Nephron (organoid): ENCODE measurements at regions not wholly inside any gene's neighbourhood (a gene's known extent, or its start where the extent isn't known, plus 50 kb on each side); places are given as distances from the start of the nearest gene placed in this dataset.

Source experiments
- H3K27ac Mint-ChIP-seq, 3 experiments: 2 replicates each; pipeline ENCODE4 v1.8.0; 2020; ENCODE audit warnings: mixed read lengths in 3 of 3, mild to moderate bottlenecking in 2 of 3, moderate library complexity in 1 of 3
- H3K27me3 Mint-ChIP-seq: 2 replicates; pipeline ENCODE4 v1.8.0; 2021; ENCODE audit warnings: low read depth, mild to moderate bottlenecking, moderate library complexity, mixed read lengths
- H3K36me3 Mint-ChIP-seq: 2 replicates; pipeline ENCODE4 v1.8.0; 2020; ENCODE audit warnings: low read depth, mixed read lengths
- H3K4me1 Mint-ChIP-seq: 2 replicates; pipeline ENCODE4 v1.8.0; 2020; ENCODE audit warnings: mixed read lengths
- H3K4me3 Mint-ChIP-seq, 3 experiments: 2 replicates each; pipeline ENCODE4 v1.8.0; 2020; ENCODE audit warnings: mild to moderate bottlenecking in 3 of 3, mixed read lengths in 3 of 3, moderate library complexity in 2 of 3
- H3K9me3 Mint-ChIP-seq: 2 replicates; pipeline ENCODE4 v1.8.0; 2020; ENCODE audit warnings: mixed read lengths
- CTCF ChIP-seq, 3 experiments: fragments of 200-600 bp; sonication (generic); IDR thresholded peaks; one replicate each; pipeline ENCODE4 v1.5.0; 2021; ENCODE audit warnings: antibody characterized with exemption in 3 of 3; ENCODE audit not compliant: unreplicated experiment in 3 of 3

DNA sequence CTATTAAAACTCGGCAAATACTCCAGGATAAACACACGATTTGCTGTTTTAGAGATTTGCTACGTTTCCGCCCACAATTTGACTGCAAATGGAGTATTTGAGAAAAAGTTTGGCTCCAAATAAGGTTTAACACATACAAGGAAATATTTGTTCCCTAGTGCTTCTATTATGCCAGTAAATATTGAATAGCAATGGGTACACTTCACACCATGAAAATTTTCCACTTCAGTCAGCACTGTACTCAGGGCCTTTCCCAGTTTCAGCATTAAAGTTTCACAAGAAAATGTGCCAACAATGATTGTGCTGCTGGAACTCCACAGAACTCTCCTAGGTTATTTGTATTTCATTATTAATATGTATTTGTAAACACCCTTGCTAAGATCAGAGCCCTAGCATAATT is 498.0 kb downstream of the TBL1XR1 start:
- no peaks in the 10 kb centered on the region for H3K36me3 Mint-ChIP-seq
- H3K27me3 Mint-ChIP-seq = no peaks in the 10 kb centered on the region
- no peak for TF ChIP-seq CTCF (IDR thresholded peaks at IDR 0.05; ENCODE audit: unreplicated experiment in 3 of 3)
- H3K9me3 Mint-ChIP-seq = peaks cover 5% of the 10 kb centered on the region
- peaks cover 6% of the 10 kb centered on the region for H3K4me1 Mint-ChIP-seq
- no peak overlapping the region for H3K4me3 Mint-ChIP-seq
- no peak overlapping the region for H3K27ac Mint-ChIP-seq

- Mint-ChIP-seq H3K27ac (peak overlapping the region; percentile 8 to 68 (median 59)), H3K27me3 (no peaks in the 10 kb centered on the region), H3K4me3 (peak overlapping the region in 1 of 3 experiments; percentile 5), H3K9me3 (no peaks in the 10 kb centered on the region), H3K36me3 (no peaks in the 10 kb centered on the region), H3K4me1 (peaks cover 11% of the 10 kb centered on the region)
- TF ChIP-seq CTCF (IDR thresholded peaks at IDR 0.05; ENCODE audit: unreplicated experiment in 3 of 3) = no peak
Observed at GRCh38 chr3:176697284-176697889, 499.9 kb downstream of the TBL1XR1 start.

DNA sequence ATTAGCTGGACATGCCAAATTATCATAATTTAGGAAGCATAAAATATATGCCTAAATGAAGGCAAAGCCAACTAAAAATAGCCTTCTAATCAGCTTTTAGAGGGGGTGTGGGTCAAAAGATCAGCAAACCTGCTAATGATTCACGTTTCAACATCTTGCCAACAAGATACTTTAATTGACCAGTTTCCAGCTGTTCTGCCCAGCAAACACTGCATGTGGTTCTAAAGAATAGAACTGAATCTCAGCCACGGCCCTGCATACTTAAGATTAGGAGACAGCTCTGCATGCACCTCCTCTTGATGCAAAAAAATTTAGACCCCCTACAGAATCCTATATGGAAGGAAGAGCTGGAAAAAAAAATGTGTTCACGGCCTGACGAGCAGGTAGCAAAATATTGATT is 500.5 kb downstream of the TBL1XR1 start:
- no peak for TF ChIP-seq CTCF (IDR thresholded peaks at IDR 0.05; ENCODE audit: unreplicated experiment in 3 of 3)
- Mint-ChIP-seq H3K9me3 (no peaks in the 10 kb centered on the region), H3K36me3 (no peaks in the 10 kb centered on the region), H3K27me3 (no peaks in the 10 kb centered on the region), H3K27ac (peak overlapping the region; percentile 8 to 68 (median 59)), H3K4me1 (peaks cover 14% of the 10 kb centered on the region), H3K4me3 (peak overlapping the region in 1 of 3 experiments; percentile 15)

DNA sequence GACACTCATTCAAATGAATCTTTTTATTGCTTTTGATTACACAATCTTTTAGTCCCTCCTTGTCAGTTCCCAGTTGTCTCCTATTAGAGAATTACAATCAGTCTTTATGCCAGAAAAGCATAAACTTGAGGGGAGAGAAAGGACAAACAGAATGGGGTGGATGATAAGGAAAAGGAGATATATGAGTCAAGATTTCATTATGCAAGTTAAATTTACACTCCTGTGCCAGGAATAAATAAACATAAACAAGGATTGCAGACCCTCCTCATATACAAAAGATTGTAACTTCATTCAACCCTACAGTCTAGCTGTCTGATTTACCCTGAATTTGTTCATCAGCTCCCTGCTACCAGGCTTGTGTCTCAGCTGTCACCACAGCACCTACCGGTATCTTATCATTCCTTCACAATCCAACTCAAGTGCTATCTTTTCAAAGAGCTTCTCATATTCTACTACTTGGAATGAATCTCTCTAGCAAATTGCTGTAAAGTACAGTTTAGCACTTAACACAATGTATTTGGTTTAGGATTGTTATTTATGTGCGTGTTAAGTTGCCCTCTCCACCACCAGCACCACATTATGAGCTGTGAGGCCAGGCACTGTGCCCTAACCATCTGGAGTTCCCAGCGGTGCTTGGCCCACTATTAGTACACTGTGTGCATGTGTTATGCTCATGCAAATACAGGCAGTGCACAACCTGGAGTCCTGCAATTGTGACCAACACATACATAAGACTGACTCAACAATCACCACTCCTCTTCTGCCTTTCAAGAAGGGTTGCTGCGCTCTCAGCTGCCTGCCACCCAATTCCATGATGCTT is 504.1 kb downstream of the TBL1XR1 start:
- Mint-ChIP-seq H3K4me3 (no peak overlapping the region), H3K36me3 (no peaks in the 10 kb centered on the region), H3K27ac (no peak overlapping the region), H3K9me3 (no peaks in the 10 kb centered on the region), H3K4me1 (peaks cover 14% of the 10 kb centered on the region), H3K27me3 (peaks cover 4% of the 10 kb centered on the region)
- no peak for TF ChIP-seq CTCF (IDR thresholded peaks at IDR 0.05; ENCODE audit: unreplicated experiment in 3 of 3)

DNA sequence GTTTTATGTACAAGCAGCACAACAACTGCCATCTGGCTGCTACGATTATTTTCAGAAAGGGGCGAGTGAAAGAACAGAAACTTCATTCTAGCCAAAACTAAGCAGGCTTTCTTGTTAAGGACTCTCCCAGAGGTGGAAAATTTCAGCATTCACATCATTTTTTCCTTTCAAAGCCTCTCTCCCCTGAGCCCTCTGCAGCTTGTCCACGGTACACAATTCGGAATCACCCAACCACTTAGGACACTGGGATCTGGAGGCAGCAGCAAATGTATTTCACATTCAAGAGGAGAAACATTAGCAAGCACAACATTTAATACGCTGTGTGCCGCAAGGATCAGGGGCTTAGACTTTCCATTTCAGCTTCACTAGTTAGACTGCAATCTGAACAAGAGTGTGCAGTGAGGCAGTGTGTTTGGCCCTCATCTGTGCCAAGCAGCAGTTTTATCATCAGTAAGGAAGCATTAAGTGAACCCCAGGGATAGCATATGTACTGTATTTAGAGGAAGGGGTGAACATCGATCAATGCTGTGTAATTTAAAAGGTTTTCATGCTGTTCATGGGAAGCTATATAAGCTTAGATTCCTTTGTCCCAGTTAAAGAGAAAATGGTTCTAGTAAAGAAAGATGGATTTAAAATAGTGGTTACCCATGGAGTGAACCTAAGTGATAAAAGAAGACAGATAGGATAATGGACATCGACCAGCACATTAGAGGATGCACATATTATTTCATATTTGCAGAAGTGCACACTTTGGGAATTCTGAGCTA is 504.9 kb downstream of the TBL1XR1 start:
- Mint-ChIP-seq H3K4me1 (peaks cover 14% of the 10 kb centered on the region), H3K9me3 (no peaks in the 10 kb centered on the region), H3K36me3 (no peaks in the 10 kb centered on the region), H3K27ac (no peak overlapping the region), H3K27me3 (peaks cover 4% of the 10 kb centered on the region), H3K4me3 (no peak overlapping the region)
- no peak for TF ChIP-seq CTCF (IDR thresholded peaks at IDR 0.05; ENCODE audit: unreplicated experiment in 3 of 3)
